Activated CD4-positive, alpha-beta T cell treated with anti-CD3 and anti-CD28 coated beads, Interleukin-2, amount 50 U/mL, for 24 hours (primary cell): ENCODE measurements at regions not wholly inside any gene's neighbourhood (a gene's known extent, or its start where the extent isn't known, plus 50 kb on each side); places are given as distances from the start of the nearest gene placed in this dataset.
A peak's percentile ranks its signal among the peaks of the same experiment; 100 is the strongest.

ENCODE experiments used
- DNase-seq, 2 donors: peaks; one replicate each; pipeline ENCODE4 v3.0.0-alpha.2; 2020; ENCODE audit warnings: low read depth in 1 of 2, low spot score in 1 of 2

- DNase-seq = no peak
Observed at GRCh38 chr17:77660524-77660923, 298.0 kb upstream of the TNRC6C start.

- DNase-seq = no peak
Observed at GRCh38 chr17:77662833-77663232, 295.7 kb upstream of the TNRC6C start.

GRCh38 chr17:77664097-77664729, 294.3 kb upstream of the TNRC6C start:
- no peak for DNase-seq

- DNase-seq = no peak
Observed at GRCh38 chr17:77665833-77666232, 292.7 kb upstream of the TNRC6C start.

- DNase-seq = no peak
Observed at GRCh38 chr17:77666462-77666861, 292.0 kb upstream of the TNRC6C start.

GRCh38 chr17:77666881-77667395, 291.6 kb upstream of the TNRC6C start:
- peak; percentile 26 to 33 for DNase-seq

- no peak for DNase-seq
Observed at GRCh38 chr17:77667478-77667877, 291.0 kb upstream of the TNRC6C start.

- no peak for DNase-seq
Observed at GRCh38 chr17:77668518-77668917, 290.0 kb upstream of the TNRC6C start.

GRCh38 chr17:77670173-77670572, 288.3 kb upstream of the TNRC6C start:
- no peak for DNase-seq

GRCh38 chr17:77674358-77674757, 284.1 kb upstream of the TNRC6C start:
- DNase-seq = no peak

- DNase-seq = no peak
Observed at GRCh38 chr17:77675411-77675810, 283.1 kb upstream of the TNRC6C start.

- no peak for DNase-seq
Observed at GRCh38 chr17:77675816-77676215, 282.7 kb upstream of the TNRC6C start.

- DNase-seq = no peak
Observed at GRCh38 chr17:77676237-77676661, 282.3 kb upstream of the TNRC6C start.

- no peak for DNase-seq
Observed at GRCh38 chr17:77677211-77677610, 281.3 kb upstream of the TNRC6C start.

GRCh38 chr17:77677630-77678029, 280.9 kb upstream of the TNRC6C start:
- DNase-seq = no peak

- DNase-seq = no peak
Observed at GRCh38 chr17:77679589-77679988, 278.9 kb upstream of the TNRC6C start.

GRCh38 chr17:77681861-77682260, 276.6 kb upstream of the TNRC6C start:
- no peak for DNase-seq

- no peak for DNase-seq
Observed at GRCh38 chr17:77684803-77685798, 273.4 kb upstream of the TNRC6C start.

- no peak for DNase-seq
Observed at GRCh38 chr17:77685881-77686486, 272.5 kb upstream of the TNRC6C start.

- no peak for DNase-seq
Observed at GRCh38 chr17:77686903-77687302, 271.6 kb upstream of the TNRC6C start.

GRCh38 chr17:77687417-77687816, 271.1 kb upstream of the TNRC6C start:
- DNase-seq = no peak

- DNase-seq = no peak
Observed at GRCh38 chr17:77687921-77688320, 270.6 kb upstream of the TNRC6C start.
